Epithelial cell of prostate (primary cell): ENCODE measurements at regions not wholly inside any gene's neighbourhood (a gene's known extent, or its start where the extent isn't known, plus 50 kb on each side); places are given as distances from the start of the nearest gene placed in this dataset.

Experiments
- DNase-seq: peaks from one replicate; pipeline ENCODE4 v3.0.0-alpha.2; 2011; ENCODE audit warnings: low read depth, low spot score
- H3K27ac ChIP-seq: fragments of 450-650 bp; 2 replicates; pipeline ENCODE4 v1.5.1; 2017; ENCODE audit warnings: mild to moderate bottlenecking

GRCh38 chr12:90075685-90076084 is 367.0 kb upstream of the ATP2B1 start:
- DNase-seq, result no peak
- no peak overlapping the region for H3K27ac ChIP-seq

GRCh38 chr12:90074086-90074485 is 365.4 kb upstream of the ATP2B1 start:
- no peak for DNase-seq

DNA sequence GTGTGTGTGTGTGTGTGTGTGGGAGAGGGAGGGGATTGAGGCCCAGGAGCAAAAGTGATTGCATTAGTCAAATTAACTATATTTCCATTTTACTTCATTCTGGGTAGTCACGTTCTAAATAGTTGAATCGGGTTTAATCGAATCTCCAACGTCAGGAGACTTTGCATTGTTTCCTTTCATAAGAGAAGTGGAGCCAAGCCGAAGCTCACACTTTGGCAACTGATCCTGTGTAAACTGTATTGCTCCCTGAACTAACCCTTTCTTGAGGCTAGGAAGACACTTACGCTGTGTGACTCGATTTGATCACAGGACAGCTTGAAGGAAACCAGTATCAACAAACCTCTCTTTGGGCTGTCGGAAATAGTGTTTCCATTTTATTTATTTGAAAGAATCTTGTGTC is 363.4 kb upstream of the ATP2B1 start:
- H3K27ac ChIP-seq, result no peak overlapping the region
- DNase-seq, result no peak

More at GRCh38 chr12:90074086-90074485, 365.4 kb upstream of the ATP2B1 start:
- H3K27ac ChIP-seq, result no peak overlapping the region

DNA sequence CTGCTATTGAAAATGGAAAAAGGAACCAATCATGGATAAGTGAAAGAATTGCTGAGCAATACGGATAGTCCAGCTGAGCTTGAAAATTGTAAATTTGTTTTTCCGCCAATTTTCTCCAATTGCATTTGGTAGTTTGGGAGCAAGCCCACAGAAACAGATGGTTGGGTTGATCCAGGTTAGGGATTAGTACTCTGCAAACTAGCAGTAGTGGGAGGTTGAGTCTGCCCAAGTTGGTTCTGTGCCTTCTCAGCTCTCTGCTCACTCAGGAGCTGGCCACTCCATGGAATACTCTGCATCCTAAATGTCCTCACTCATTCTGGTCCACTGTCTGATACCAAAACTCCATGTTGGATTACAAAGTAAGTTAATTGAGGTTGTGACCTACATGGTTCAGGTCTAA is 361.1 kb upstream of the ATP2B1 start:
- no peak for DNase-seq

GRCh38 chr12:90067791-90068190 is 359.2 kb upstream of the ATP2B1 start:
- DNase-seq, result no peak
- no peak overlapping the region for H3K27ac ChIP-seq

More for the DNA sequence above, 361.1 kb upstream of the ATP2B1 start:
- H3K27ac ChIP-seq, result no peak overlapping the region

GRCh38 chr12:90064852-90065801 is 356.5 kb upstream of the ATP2B1 start:
- DNase-seq, result peak; percentile 26
- H3K27ac ChIP-seq, result no peak overlapping the region

GRCh38 chr12:90062799-90063198 is 354.2 kb upstream of the ATP2B1 start:
- no peak overlapping the region for H3K27ac ChIP-seq
- DNase-seq, result no peak

GRCh38 chr12:90061809-90062208 is 353.2 kb upstream of the ATP2B1 start:
- no peak for DNase-seq
- no peak overlapping the region for H3K27ac ChIP-seq

DNA sequence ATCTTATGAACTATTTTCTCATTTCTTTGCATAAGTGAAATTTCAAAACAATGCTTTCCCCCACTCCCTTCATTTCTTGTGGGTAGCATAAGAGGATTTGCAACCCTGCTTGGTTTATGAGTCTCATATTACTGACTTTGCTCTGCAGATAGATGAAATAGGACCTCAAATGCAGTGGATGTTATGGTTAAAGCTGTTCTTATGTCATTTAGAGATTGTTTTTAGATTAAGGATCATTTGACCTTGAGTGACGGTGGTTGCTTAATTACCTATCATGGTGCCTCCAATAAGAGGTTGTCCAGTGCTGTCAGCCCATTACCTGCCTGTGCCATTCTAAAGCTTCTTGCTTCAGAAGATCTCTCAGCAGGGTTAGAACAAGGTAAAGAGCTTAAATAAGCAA is 351.4 kb upstream of the ATP2B1 start:
- no peak for DNase-seq
- H3K27ac ChIP-seq, result no peak overlapping the region

GRCh38 chr12:90058704-90059103 is 350.1 kb upstream of the ATP2B1 start:
- H3K27ac ChIP-seq, result no peak overlapping the region
- no peak for DNase-seq

DNA sequence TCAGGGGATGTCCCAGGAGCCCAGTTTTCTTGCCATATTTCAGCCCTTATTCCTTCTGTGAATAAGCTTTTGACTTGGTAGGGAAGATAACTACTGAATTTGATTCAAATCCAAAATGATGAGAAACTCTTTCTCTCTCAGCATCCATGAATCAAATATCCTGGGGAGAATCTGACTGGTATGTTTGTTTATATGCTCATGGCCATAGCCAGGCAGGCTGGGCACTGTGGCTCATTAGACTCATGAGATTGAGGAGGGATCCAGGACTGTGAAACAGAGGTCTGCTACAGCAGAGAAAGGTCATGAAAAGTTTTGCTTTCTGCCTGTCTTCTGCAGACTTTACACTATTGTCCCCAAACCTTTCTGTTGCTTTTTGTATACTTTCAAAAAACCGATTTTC is 346.4 kb upstream of the ATP2B1 start:
- no peak for DNase-seq
- no peak overlapping the region for H3K27ac ChIP-seq

GRCh38 chr12:90048918-90049317 is 340.3 kb upstream of the ATP2B1 start:
- no peak overlapping the region for H3K27ac ChIP-seq
- DNase-seq, result no peak

DNA sequence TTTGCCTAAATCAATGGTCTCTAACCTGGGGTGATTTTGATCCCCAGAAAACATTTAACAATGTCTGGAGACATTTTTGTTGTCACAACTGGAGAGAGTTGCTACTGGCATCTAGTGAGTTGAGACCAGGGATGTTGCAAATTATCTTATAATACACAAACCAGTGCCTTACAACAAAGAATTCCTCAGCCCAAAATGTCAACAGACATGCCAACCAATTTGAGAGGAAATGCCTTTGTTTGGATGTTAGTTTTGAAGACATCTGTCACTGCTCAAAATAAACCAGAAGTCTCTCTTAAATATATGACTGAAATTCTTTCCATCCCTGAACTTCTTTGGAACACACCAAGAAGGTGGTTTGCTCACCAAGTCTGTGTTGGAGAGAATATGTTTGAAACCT is 336.9 kb upstream of the ATP2B1 start:
- DNase-seq, result no peak
- no peak overlapping the region for H3K27ac ChIP-seq

GRCh38 chr12:90044069-90044468 is 335.4 kb upstream of the ATP2B1 start:
- no peak for DNase-seq
- H3K27ac ChIP-seq, result no peak overlapping the region

GRCh38 chr12:90042920-90043641 is 334.4 kb upstream of the ATP2B1 start:
- H3K27ac ChIP-seq, result peak overlapping the region; percentile 6
- DNase-seq, result no peak

DNA sequence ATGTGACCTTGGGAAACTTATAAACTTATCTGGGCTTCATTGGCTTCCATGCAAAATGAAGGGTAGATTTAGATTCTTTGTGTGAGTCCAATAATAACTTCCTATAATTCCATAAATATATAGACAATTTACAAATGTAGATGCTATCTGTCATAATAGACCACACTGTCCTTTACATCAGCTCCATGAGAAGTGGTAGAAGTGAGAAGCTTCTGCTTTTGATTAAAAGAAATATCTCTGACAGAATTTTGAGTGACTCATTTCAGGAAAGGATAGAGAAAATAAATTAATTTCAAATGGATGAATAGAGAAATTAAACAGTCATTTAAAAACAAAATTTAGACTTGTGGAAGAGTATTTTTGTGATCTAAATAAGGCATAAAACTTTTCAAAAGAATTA is 329.7 kb upstream of the ATP2B1 start:
- H3K27ac ChIP-seq, result no peak overlapping the region
- DNase-seq, result no peak

- DNase-seq, result no peak
- H3K27ac ChIP-seq, result no peak overlapping the region
These were observed 329.1 kb upstream of the ATP2B1 start for GRCh38 chr12:90037740-90038139.

- peak overlapping the region; percentile 11 for H3K27ac ChIP-seq
- no peak for DNase-seq
These were observed 328.0 kb upstream of the ATP2B1 start for GRCh38 chr12:90036637-90037036.

DNA sequence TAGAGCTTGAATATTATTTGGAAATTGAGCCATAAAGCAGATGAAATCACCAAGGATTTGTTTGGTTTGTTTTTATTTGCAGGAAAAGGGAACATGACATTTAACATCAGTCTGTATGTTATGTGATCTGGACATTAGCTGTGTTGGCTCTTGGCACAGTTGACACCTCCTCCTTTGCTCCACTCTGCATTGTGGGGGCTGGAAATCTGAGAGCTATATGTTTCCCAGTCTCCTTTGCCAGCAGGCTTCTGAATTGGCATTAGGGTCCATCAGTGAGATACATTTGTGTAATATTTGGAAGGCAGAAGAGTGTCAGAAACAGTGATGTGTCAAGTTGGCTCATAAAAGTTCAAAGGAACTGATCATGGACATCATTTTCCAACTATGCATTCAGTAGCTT is 322.1 kb upstream of the ATP2B1 start:
- no peak for DNase-seq
- H3K27ac ChIP-seq, result no peak overlapping the region

- H3K27ac ChIP-seq, result no peak overlapping the region
These were observed 320.7 kb upstream of the ATP2B1 start for GRCh38 chr12:90029317-90029716.

GRCh38 chr12:90028635-90029051 is 320.0 kb upstream of the ATP2B1 start:
- H3K27ac ChIP-seq, result no peak overlapping the region
- DNase-seq, result peak; percentile 53

More at GRCh38 chr12:90029317-90029716, 320.7 kb upstream of the ATP2B1 start:
- DNase-seq, result no peak
